Left lung (tissue), 4 donors: ENCODE measurements at regions not wholly inside any gene's neighbourhood (a gene's known extent, or its start where the extent isn't known, plus 50 kb on each side); places are given as distances from the start of the nearest gene placed in this dataset.

Experiments used
- ATAC-seq: fragments of 200-7000 bp; cut with Tn5 transposase; one replicate; pipeline ENCODE4 v1.9.1; 2020; ENCODE audit warnings: moderate library complexity
- DNase-seq, 4 donors: peaks; one replicate each; pipeline ENCODE4 v3.0.0-alpha.2; 2013 to 2020
- H3K27ac ChIP-seq, 2 donors: fragments of 200-600 bp; sonication (generic) in 1 of 2; one replicate each; pipeline versions ENCODE4 v1.5.0 to v1.8.0; 2020 to 2021
- H3K27me3 ChIP-seq, 2 donors: fragments of 200-600 bp; sonication (generic) in 1 of 2; one replicate each; pipeline versions ENCODE4 v1.5.0 to v1.8.0; 2020 to 2021
- H3K36me3 ChIP-seq, 2 donors: fragments of 200-600 bp; sonication (generic) in 1 of 2; one replicate each; pipeline versions ENCODE4 v1.5.0 to v1.8.0; 2020 to 2021
- H3K4me1 ChIP-seq, 2 donors: fragments of 200-600 bp; one replicate each; pipeline ENCODE4 v1.8.0; 2021
- H3K4me3 ChIP-seq, 2 donors: fragments of 200-600 bp; sonication (generic) in 1 of 2; one replicate each; pipeline versions ENCODE4 v1.5.0 to v1.8.0; 2020 to 2021; ENCODE audit warnings: mild to moderate bottlenecking in 1 of 2
- H3K9me3 ChIP-seq, 2 donors: fragments of 200-600 bp; sonication (generic) in 1 of 2; one replicate each; pipeline versions ENCODE4 v1.5.0 to v1.8.0; 2020 to 2021
- CTCF ChIP-seq, 2 donors: fragments of 200-600 bp; sonication (generic) in 1 of 2; IDR thresholded peaks; one replicate each; pipeline versions ENCODE4 v1.5.0 to v1.8.0; 2021; ENCODE audit warnings: antibody characterized with exemption in 2 of 2
- intact Hi-C, 2 donors: fragments of 100-400 bp; cut with DNase I; formaldehyde crosslinking; loops; one replicate each; pipeline versions ENCODE4 v1.11.2 to v1.14.2; 2022
- donor health status: DM: no; HTN: yes; CAD: no.
- donor health status: DM: no; HTN: no; CAD: no.

DNA sequence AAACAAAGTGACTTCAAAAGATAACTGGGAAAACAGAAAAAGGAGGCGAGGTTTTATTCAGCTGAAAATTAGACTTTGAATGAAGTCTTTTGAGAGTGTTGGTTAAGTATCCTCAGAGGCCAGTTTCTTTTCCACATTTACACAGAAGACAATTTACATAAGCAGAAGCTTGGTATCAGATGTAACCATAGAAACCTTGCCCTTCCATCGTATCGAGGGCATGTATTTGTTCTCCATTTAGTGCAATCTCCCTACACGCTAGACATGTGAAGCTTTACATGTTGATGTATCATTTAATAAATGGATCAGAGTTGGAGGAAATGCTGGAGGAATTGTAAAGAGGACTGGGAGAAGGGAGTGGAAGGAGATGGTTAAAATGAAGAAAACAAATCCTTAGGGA lies 161.0 kb upstream of the CRBN start:
- no peaks in the 10 kb centered on the region for H3K27me3 ChIP-seq

GRCh38 chr3:3335903-3336302 lies 156.4 kb upstream of the CRBN start:
- ATAC-seq (no peak), DNase-seq (no peak)
- TF ChIP-seq CTCF (IDR thresholded peaks at IDR 0.05): no peak
- no peaks in the 10 kb centered on the region for H3K4me1 ChIP-seq
- H3K36me3 ChIP-seq: no peaks in the 10 kb centered on the region
- intact Hi-C loops: no loop called here
- H3K27ac ChIP-seq: no peak overlapping the region
- H3K27me3 ChIP-seq: no peaks in the 10 kb centered on the region
- no peak overlapping the region for H3K4me3 ChIP-seq
- H3K9me3 ChIP-seq: no peaks in the 10 kb centered on the region

More for the DNA sequence above, 161.0 kb upstream of the CRBN start:
- no peaks in the 10 kb centered on the region for H3K4me1 ChIP-seq
- no peak for TF ChIP-seq CTCF (IDR thresholded peaks at IDR 0.05)
- ATAC-seq: no peak
- no peak overlapping the region for H3K4me3 ChIP-seq
- no peak overlapping the region for H3K27ac ChIP-seq
- no peaks in the 10 kb centered on the region for H3K9me3 ChIP-seq
- intact Hi-C loops: no loop called here
- no peaks in the 10 kb centered on the region for H3K36me3 ChIP-seq
- DNase-seq: no peak

DNA sequence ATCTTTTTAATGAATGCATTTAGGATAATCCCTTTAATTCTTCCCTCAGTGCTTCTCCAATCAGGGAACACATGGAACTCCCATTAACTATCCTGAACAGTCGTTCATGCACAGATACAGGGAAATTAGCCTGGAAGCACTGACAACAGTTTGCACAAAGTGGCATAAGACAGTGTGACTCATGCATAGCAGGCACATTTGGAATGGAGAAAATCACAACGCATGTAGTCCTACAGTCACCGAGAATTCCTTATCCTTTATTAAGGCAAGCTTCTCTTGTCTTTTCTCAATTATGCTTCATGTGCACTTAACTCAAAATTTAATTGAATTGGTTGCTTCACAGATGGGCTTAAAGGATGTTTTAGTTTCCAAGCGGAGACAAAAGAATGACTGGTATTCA lies 155.0 kb upstream of the CRBN start:
- ATAC-seq (no peak), DNase-seq (no peak)
- no peak overlapping the region for H3K27ac ChIP-seq
- TF ChIP-seq CTCF (IDR thresholded peaks at IDR 0.05): no peak
- no peaks in the 10 kb centered on the region for H3K4me1 ChIP-seq
- H3K27me3 ChIP-seq: no peaks in the 10 kb centered on the region
- no peaks in the 10 kb centered on the region for H3K9me3 ChIP-seq
- intact Hi-C loops: no loop called here
- H3K36me3 ChIP-seq: no peaks in the 10 kb centered on the region
- H3K4me3 ChIP-seq: no peak overlapping the region

DNA sequence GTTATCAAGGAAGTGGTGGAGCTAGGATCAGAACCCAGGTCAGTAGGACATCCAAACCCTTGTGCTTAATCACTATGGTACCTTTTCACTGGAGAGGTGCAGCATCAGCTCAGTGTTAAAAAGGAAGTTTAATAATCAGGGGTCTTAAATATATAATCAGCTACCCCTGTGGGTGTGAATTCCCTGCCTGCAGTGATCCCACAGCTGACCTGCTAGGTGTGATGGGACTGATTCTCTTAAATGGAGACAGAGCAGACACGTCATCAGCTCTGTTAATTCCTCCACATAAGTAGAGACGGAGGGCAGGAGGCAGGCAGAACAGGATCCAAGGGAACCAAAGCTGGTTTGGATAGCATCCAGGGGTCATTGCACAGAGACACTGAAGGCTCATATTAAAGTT lies 154.1 kb upstream of the CRBN start:
- DNase-seq (no peak), ATAC-seq (no peak)
- no peaks in the 10 kb centered on the region for H3K27me3 ChIP-seq
- TF ChIP-seq CTCF (IDR thresholded peaks at IDR 0.05): no peak
- H3K4me1 ChIP-seq: no peaks in the 10 kb centered on the region
- H3K36me3 ChIP-seq: no peaks in the 10 kb centered on the region
- H3K4me3 ChIP-seq: no peak overlapping the region
- H3K9me3 ChIP-seq: no peaks in the 10 kb centered on the region
- no peak overlapping the region for H3K27ac ChIP-seq
- intact Hi-C loops: no loop called here

DNA sequence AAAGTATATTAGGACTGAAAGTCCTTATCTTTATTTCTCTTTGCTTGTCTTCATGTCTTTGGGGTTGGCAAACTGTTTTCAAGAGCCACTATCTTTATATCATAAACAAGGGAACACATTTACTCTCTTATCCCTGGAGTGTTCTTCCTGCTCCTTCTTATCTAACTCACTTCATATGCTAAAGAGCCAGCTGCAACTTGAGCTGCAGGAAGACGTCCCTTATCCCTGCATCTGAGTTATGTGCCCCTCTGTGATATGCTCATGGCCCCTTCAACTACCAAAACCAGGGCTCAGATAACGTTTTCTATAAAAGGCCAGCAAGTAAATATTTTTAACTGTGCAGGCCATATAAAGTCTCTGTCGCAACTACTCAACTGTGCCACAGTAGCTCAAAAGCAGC lies 137.0 kb upstream of the CRBN start:
- no peak for ATAC-seq
- TF ChIP-seq CTCF (IDR thresholded peaks at IDR 0.05): no peak
- intact Hi-C loops: no loop called here

More for the DNA sequence above, 137.0 kb upstream of the CRBN start:
- no peaks in the 10 kb centered on the region for H3K36me3 ChIP-seq
- no peaks in the 10 kb centered on the region for H3K27me3 ChIP-seq
- H3K27ac ChIP-seq: no peak overlapping the region
- H3K9me3 ChIP-seq: peaks cover 0 to 8% of the 10 kb centered on the region in 2 donors
- H3K4me1 ChIP-seq: no peaks in the 10 kb centered on the region
- H3K4me3 ChIP-seq: no peak overlapping the region
- DNase-seq: no peak
